ENCODE measurements at regions not wholly inside any gene's neighbourhood (a gene's known extent, or its start where the extent isn't known, plus 50 kb on each side); places are given as distances from the start of the nearest gene placed in this dataset.

GRCh38 chr20:50315586-50316551 is 125.2 kb downstream of the CEBPB start:
- DNase-seq, result no peak

GRCh38 chr20:50317116-50317515 is 126.5 kb downstream of the CEBPB start:
- DNase-seq, result no peak

- no peak for DNase-seq
These were observed 127.0 kb downstream of the CEBPB start for GRCh38 chr20:50317609-50318008.

DNA sequence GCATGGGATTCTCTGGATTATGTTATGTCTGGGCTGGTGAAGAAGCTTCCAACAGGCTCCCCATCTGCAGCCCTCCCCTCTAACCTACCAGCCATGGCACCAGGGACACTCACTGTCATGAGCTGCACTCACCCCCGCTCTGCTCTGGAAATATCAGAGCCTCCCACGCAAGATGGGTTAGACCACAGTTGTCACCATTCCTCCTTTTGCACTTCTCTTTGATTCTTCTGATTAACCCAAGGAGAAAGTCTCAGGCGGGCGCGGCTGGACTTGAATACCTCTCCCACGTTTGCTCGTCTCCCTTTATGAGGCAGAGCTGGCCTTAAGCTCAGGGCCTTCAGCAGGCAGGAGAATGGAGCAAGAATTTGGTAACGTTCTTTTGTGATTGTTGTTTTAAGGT is 128.1 kb downstream of the CEBPB start:
- no peak for DNase-seq

DNA sequence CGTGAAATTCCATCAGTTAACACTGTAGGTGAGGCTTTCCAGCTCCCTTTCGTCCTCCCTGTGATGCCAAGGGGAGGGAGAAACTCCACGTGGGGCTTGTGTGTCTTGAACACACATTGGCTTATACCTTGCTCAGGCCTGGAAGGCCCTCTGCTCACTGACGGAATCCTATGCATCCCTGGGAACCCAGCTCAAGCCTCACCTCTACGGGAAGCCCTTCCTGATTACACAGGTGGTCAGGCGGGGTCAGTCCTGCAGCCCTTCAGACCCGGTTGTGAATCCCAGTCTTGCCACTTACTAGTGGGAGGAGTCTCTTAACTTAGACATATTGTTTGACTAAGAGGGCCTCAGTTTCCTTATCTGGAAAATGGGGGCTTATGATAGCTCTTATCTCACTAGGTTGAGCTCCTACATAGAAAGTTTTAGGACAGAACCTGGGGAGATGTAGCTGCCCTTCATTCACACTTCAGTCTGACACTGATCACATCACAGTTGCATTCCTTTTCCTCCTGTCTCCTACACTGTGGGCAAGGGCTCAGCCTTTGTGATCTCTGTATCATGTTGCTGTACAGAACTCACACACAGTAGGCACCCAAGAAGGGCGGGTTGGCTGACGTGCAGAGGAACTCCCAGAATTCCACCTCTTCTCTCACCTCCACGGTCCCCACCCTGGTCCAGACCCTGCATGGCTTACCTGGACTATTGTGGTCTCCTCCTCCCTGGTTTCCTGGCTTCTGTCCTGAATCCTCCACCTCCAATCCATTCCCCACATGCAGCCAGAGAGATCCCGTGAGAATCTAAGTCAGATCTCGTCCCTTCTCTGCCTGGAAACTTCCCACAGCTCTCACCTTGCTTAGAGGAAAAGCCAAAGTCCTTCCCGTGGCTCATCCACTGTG is 129.6 kb downstream of the CEBPB start:
- DNase-seq, result no peak

DNA sequence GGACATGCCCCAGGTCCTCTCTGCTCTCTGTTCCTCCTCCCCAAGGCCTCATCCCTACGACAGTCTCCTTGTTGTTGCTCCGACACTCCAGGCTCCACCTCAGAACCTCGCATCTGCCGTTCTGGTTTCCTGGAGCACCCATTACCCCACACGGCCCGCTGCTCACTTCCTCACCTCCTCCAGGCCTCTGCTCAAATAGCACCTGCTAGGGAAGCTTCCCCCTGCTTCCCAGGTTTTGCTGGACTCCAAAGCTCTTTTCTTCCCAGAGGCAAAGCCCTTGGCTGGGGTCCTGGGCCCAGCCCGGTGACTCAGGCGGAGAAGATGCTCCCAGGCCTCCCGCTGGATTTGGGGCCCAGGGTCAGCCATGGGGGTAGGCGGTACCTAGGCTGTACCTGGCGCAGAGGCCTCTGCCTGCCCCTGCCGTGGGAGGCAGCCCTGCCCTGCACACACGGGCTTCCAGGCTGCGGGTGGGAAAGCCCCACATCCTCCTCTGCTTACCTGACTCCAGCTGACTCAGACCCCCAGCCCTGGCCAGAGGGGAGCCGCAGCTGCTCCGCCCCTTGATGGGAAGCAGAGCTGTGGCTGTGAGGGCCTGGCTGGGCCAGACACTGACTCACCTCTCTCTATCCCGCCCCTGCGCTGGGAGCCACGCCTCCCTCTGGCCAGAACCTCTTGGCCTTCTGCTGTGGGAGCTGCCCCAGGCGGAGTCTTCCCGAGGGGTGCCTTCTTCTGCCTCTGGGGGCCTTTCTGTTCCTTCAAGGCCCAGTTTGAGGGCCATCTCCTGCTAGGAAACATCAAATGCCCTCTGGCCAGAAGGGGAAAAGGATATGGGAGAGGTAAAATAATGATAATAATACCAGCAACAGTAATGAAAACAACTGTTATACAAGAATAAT is 130.5 kb downstream of the CEBPB start:
- no peak for DNase-seq

DNA sequence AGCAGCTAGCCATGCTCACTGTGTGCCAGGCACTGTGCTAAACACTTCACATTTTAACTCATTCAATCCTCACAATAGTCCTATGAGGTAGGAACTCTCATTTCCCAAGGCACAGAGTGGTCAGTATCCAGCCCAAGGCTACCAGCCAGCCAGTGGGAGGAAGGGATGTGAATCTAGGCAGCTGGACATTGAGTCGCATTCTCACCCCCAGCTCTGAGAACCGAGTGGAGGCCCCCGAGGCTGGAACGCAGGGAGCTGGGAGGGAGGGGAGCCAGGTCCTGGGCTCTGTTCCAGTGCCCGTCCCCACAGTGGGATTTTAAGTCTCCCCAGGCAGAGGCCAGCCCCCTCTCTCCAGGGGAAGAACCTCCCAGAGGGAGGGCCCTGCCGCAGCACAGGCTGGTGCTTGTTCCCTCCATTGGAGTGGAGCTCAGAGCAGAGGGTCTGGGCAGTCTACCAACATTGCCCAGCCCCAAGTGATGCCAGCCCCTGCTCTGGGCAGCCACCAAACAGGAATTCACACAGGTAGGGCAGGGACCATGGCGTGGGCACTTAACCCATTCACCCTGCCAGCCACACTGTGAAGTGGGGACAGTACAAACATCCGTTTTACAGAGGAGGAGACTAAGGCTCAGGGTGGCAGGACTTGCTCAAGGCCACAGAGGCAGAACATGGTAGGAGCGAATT is 131.3 kb downstream of the CEBPB start:
- no peak for DNase-seq

GRCh38 chr20:50322703-50323131 is 132.1 kb downstream of the CEBPB start:
- DNase-seq, result no peak

GRCh38 chr20:50323209-50323608 is 132.6 kb downstream of the CEBPB start:
- DNase-seq, result no peak

DNA sequence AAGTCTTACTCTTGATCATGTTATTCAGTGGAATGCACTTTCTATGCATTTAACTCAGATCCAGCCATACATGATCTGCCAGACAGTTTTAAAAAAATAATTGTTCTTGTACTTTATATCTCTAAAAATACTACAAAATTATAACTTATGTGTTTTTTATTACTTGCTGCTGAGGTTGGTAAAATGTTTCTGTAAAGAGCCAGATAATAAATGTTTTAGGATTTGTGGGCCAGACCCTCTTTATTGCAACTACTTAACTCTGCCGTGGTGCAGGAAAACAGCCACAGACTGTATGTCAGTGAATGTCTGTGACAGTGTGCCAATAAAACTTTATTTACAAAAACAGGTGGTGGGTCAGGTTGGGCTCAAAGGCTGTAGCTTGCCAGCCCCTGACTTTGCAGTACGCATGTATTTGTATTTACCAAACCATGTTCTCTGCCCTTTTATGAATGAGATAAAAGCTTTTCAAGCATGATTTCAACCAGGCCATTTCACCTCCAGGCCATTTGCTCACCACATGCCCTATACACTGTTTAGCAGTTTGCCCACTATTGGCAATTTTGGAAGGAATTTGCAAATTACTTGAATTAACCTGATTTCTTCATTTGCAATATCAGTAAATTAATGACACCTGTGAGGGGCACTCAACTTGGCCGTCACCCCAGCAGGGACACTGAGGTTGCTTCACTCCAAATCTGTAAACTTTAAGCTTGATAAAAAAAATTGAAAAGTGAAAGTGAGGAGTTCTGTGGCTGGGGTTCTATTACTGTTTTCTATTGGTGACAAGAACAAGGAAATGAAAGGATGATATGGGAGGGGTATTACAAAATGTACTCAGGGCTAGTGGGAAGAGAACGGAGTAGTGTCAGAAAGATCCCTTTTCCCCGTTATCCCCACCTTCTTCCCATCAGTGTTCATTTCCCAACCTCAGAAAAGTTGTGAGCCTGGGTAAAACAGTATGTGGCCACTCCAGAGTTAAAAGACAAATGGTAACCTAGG is 133.4 kb downstream of the CEBPB start:
- no peak for DNase-seq

DNA sequence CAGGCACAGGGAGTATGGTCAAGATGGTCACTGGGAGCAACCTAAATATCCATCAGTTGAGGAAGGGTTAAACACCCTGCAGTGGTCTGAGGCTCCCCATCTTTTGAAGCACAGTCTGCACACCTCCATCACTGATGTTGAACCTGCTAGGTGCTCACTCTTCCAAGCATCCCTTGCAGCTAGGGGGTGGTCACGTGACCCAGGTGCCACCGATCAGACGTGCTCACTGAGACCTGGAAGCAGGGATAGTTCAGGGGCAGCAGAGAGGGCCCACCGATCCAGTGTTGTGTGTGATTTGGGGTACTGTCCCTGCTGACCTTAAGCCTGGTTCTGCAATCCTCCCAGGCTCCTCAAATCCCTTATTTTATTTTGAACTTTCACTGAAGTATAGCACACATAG is 134.6 kb downstream of the CEBPB start:
- DNase-seq, result no peak

DNA sequence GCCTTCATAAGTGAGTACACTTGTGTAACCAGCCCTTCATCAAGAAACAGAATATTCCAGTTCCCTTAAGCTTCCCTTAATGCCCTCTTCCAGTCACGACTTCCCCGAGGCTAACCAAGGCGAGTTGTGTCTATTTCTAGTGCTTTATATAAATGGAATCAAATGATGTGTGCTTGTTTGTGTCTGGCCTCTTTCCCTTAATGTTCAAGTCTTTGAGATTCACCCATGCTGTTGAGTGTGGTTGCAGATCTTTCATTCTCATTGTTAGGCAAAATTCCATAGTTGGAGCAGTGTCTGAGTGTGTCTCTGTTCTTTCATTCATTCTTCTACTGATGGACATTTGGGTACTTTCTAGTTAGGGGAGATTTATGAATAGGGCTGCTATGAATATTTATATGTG is 135.0 kb downstream of the CEBPB start:
- no peak for DNase-seq

- DNase-seq, result no peak
These were observed 137.0 kb downstream of the CEBPB start for GRCh38 chr20:50327666-50328065.

DNA sequence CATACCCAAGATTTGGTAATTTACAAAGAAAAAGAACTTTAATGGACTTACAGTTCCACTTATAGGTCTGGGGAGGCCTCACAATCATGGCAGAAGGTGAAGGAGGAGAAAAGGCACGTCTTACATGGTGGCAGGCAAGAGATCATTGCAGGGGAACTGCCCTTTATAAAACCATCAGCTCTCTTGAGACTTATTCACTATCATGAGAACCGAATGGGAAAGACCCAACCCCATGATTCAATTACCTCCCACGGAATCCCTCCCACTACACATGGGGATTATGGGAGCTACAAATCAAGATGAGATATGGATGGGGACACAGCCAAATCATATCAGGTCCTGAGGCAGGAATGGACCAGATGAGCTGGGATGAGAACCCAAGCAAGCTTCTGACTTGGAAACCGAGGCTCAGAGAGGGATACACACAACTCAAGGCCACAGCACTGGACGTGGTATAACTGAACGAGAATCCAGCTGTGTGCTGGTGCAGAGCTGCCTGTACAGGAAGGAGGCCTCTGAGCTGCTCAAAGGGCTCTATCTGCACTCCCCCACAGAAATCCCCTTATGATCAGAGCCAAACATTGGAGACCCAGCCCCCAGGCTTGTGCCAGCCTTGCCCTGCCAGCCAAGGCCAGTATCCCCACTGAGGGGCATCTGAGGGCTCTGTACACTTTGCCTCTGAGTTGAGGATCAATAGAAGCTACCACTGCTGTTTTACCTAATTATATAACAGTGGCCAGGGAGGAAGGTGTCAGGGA is 137.8 kb downstream of the CEBPB start:
- DNase-seq, result no peak

DNA sequence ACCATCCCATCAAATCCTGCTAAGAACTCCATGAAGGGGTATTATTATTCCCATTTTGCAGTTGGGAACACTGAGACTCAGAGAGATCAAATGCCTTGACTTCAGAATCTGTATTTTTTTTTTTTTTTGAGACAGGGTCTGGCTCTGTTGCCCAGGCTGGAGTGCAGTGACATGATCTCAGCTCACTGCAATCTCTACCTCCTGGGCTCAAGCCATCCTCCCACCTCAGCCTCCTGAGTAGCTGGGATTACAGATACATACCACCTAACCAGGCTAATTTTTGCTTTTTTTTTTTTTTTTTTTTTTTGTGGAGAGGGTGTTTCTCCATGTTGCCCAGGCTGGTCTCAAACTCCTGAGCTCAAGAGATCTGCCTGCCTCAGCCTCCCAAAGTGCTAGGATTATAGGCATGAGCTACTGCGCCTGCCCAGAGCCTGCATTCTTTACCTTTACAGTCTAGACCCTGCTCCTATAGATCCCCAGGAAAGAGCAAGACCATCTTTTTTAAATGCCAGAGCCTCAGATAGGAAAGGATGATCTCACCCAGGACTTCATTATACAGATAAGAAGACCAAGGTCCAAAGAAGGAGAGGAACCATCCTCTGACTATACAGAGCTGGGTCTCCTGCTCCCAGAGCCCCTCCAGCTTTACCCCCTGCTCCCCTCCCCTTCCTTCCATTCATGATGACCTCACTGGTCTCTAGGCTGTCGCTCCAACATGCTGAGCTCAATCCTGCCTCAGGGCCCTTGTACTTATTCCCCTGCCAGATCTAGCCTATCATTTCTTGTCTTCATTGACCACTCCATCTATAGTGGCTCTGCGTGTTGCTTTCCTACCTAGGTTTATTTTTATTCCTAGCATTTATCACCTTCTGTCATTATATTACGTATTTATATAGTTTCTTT is 138.6 kb downstream of the CEBPB start:
- DNase-seq, result no peak

DNA sequence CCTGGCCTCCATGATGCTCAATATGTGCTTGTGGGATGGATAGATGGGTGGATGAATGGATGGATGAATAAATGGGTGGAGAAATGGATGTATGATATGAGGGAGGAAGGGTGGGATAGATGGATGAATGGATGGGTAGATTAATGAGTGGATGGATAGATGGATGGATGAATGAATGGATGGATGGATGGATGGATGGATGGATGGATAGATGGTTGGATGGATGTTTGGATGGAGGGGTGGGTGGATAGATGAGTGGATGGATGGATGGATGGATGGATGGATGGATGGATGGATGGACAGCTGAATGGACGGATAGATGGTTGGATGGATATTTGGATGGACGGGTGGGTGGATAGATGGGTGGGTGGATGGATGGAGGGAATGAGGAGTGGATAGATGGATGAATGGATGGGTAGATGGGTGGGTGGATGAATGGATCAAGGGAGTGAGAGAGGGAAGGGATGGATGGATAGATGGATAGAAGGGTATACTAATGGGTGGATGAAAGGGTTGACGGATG is 139.4 kb downstream of the CEBPB start:
- no peak for DNase-seq

- no peak for DNase-seq
These were observed 140.1 kb downstream of the CEBPB start for GRCh38 chr20:50330504-50331313.

Data from NCI-H2029 treated with DMSO at 0.1 percent for 48 hours (cell line).